Neural progenitor cell (in vitro differentiated cells): ENCODE measurements at regions not wholly inside any gene's neighbourhood (a gene's known extent, or its start where the extent isn't known, plus 50 kb on each side); places are given as distances from the start of the nearest gene placed in this dataset.

ENCODE experiments used
- DNase-seq: peaks from one replicate; pipeline ENCODE4 v3.0.0-alpha.2; 2016; ENCODE audit warnings: low spot score
- H2AFZ ChIP-seq: fragments of 200-600 bp; sonication (generic); replicated peaks from 2 replicates; pipeline ENCODE4 v1.6.1; 2016; ENCODE audit warnings: antibody characterized with exemption
- H3F3A ChIP-seq: fragments of 200-600 bp; sonication (generic); 2 replicates; pipeline ENCODE4 v1.6.1; 2016; ENCODE audit warnings: antibody characterized with exemption, low read depth
- H3K27ac ChIP-seq: fragments of 200-600 bp; sonication (generic); 2 replicates; pipeline ENCODE4 v1.5.1; 2016; ENCODE audit warnings: mild to moderate bottlenecking
- H3K27me3 ChIP-seq: fragments of 200-600 bp; sonication (generic); 2 replicates; pipeline ENCODE4 v1.6.1; 2016; ENCODE audit warnings: mild to moderate bottlenecking, moderate library complexity
- H3K36me3 ChIP-seq: fragments of 200-600 bp; sonication (generic); 2 replicates; pipeline ENCODE4 v1.5.1; 2016
- H3K4me1 ChIP-seq: fragments of 200-600 bp; sonication (generic); 2 replicates; pipeline ENCODE4 v1.6.1; 2016; ENCODE audit warnings: mixed run types
- H3K4me2 ChIP-seq: fragments of 200-600 bp; sonication (generic); 2 replicates; pipeline ENCODE4 v1.6.1; 2016
- H3K4me3 ChIP-seq: fragments of 200-600 bp; sonication (generic); 2 replicates; pipeline ENCODE4 v1.5.1; 2016
- H3K79me2 ChIP-seq: fragments of 200-600 bp; sonication (generic); 2 replicates; pipeline ENCODE4 v1.6.1; 2016; ENCODE audit warnings: low read depth
- H3K9ac ChIP-seq: fragments of 200-600 bp; sonication (generic); 2 replicates; pipeline ENCODE4 v1.6.1; 2016
- H3K9me3 ChIP-seq: fragments of 200-600 bp; sonication (generic); 2 replicates; pipeline ENCODE4 v1.5.1; 2016; ENCODE audit warnings: low read depth
- H4K20me1 ChIP-seq: fragments of 200-600 bp; sonication (generic); 2 replicates; pipeline ENCODE4 v1.6.1; 2016; ENCODE audit warnings: low read depth
- H3K27ac Mint-ChIP-seq: 3 replicates; pipeline ENCODE4 v1.8.0; 2021; ENCODE audit warnings: mixed read lengths
- H3K27me3 Mint-ChIP-seq: 2 replicates; pipeline ENCODE4 v1.8.0; 2022; ENCODE audit warnings: low read depth, mild to moderate bottlenecking, inconsistent platforms, moderate library complexity, mixed read lengths; ENCODE audit not compliant: insufficient read depth
- H3K36me3 Mint-ChIP-seq: 3 replicates; pipeline ENCODE4 v1.8.0; 2021; ENCODE audit warnings: mixed read lengths
- H3K4me1 Mint-ChIP-seq: 3 replicates; pipeline ENCODE4 v1.8.0; 2021; ENCODE audit warnings: mixed read lengths
- H3K4me3 Mint-ChIP-seq: 3 replicates; pipeline ENCODE4 v1.8.0; 2021; ENCODE audit warnings: mild to moderate bottlenecking, moderate library complexity, mixed read lengths
- H3K9me3 Mint-ChIP-seq: 3 replicates; pipeline ENCODE4 v1.8.0; 2020; ENCODE audit warnings: mixed read lengths
- CTCF ChIP-seq: fragments of 200-600 bp; sonication (generic); IDR thresholded peaks from 2 replicates; pipeline ENCODE4 v1.5.1; 2017; ENCODE audit warnings: antibody characterized with exemption, mild to moderate bottlenecking
- EZH2 ChIP-seq: fragments of 200-600 bp; sonication (generic); IDR thresholded peaks from 2 replicates; pipeline ENCODE4 v1.6.1; 2017; ENCODE audit warnings: antibody characterized with exemption, mild to moderate bottlenecking, moderate library complexity
- EZH2phosphoT487 ChIP-seq: fragments of 200-600 bp; sonication (generic); IDR thresholded peaks from 2 replicates; pipeline ENCODE4 v1.6.1; 2017; ENCODE audit warnings: antibody characterized with exemption

DNA sequence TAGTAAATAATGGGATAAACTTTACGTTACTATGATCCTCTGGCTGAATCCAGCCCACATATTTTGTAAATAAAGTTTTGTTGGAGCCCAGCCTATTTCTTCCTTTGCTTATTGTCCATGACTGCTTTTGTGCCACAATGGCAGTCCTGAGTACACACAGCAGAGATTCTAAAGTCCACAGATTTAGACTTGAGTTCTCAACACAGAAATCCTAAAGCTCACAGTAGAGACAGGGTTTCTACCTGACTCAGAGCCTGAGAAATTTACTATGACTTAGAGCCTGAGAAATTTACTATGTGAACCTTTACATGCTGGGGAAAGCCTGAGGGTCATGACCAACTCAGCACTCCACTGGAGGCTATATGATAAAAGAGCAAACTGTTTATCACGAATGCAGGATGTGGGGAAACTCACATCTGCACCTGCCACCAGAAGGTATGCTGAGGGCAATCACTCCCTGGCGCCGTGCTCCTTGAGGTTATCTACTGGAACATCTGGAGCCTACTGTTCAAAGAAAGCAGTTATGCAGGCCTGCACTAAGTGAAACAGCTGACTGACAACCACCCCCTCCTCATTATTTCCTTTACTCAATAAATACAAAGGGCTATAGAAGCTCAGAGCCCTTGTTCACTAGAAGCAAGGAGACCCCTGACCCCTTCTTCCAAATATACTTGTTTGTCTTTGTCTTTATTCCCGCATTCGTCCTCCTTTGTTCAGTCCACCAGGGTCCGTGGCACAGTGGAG is 52.6 kb upstream of the BICD1 start:
- H3K4me1 Mint-ChIP-seq = no peaks in the 10 kb centered on the region
- H3K4me3 Mint-ChIP-seq = no peak overlapping the region
- Histone ChIP-seq H2AFZ (no peak overlapping the region), H3K4me3 (no peak overlapping the region), H3F3A (peaks cover 5% of the 10 kb centered on the region), H3K4me2 (no peak overlapping the region), H4K20me1 (no peaks in the 10 kb centered on the region), H3K4me1 (no peaks in the 10 kb centered on the region), H3K79me2 (no peaks in the 10 kb centered on the region), H3K9ac (no peak overlapping the region), H3K27me3 (no peaks in the 10 kb centered on the region), H3K36me3 (no peaks in the 10 kb centered on the region), H3K27ac (no peak overlapping the region), H3K9me3 (no peaks in the 10 kb centered on the region)
- no peak for DNase-seq
- H3K36me3 Mint-ChIP-seq = no peaks in the 10 kb centered on the region
- H3K27me3 Mint-ChIP-seq = peaks cover 2% of the 10 kb centered on the region
- no peak for TF ChIP-seq EZH2
- TF ChIP-seq EZH2phosphoT487 = no peak
- TF ChIP-seq CTCF = no peak
- peaks cover 14% of the 10 kb centered on the region for H3K9me3 Mint-ChIP-seq
- no peak overlapping the region for H3K27ac Mint-ChIP-seq
